ENCODE measurements at regions not wholly inside any gene's neighbourhood (a gene's known extent, or its start where the extent isn't known, plus 50 kb on each side); places are given as distances from the start of the nearest gene placed in this dataset.
A peak's percentile ranks its signal among the peaks of the same experiment; 100 is the strongest.

- Histone ChIP-seq H3K27ac (no peak overlapping the region), H3K27me3 (no peaks in the 10 kb centered on the region), H3K4me1 (no peaks in the 10 kb centered on the region), H3K36me3 (no peaks in the 10 kb centered on the region), H3K9me3 (no peaks in the 10 kb centered on the region), H3K4me3 (no peak overlapping the region)
- 50% methylated on average over 1 of the region's 1 CpG for WGBS (ENCODE audit: insufficient coverage, low coverage, low lambda C conversion rate, missing lambda C conversion rate)
- no peak for TF ChIP-seq POLR2A (IDR thresholded peaks at IDR 0.05)
- TF ChIP-seq, protein P1, sequence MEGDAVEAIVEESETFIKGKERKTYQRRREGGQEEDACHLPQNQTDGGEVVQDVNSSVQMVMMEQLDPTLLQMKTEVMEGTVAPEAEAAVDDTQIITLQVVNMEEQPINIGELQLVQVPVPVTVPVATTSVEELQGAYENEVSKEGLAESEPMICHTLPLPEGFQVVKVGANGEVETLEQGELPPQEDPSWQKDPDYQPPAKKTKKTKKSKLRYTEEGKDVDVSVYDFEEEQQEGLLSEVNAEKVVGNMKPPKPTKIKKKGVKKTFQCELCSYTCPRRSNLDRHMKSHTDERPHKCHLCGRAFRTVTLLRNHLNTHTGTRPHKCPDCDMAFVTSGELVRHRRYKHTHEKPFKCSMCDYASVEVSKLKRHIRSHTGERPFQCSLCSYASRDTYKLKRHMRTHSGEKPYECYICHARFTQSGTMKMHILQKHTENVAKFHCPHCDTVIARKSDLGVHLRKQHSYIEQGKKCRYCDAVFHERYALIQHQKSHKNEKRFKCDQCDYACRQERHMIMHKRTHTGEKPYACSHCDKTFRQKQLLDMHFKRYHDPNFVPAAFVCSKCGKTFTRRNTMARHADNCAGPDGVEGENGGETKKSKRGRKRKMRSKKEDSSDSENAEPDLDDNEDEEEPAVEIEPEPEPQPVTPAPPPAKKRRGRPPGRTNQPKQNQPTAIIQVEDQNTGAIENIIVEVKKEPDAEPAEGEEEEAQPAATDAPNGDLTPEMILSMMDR (IDR thresholded peaks at IDR 0.05): no peak
- ATAC-seq (no peak), DNase-seq (no peak)
- intact Hi-C loops (cut with DNase I): no loop called here
Measured at GRCh38 chr18:45458033-45458432, 157.2 kb upstream of the SLC14A2 start.

- H3K27ac ChIP-seq: no peak overlapping the region
- H3K4me1 ChIP-seq: no peaks in the 10 kb centered on the region
- ATAC-seq (no peak), DNase-seq (no peak)
- intact Hi-C loops (cut with DNase I): no loop called here
- H3K27me3 ChIP-seq: no peaks in the 10 kb centered on the region
- no peaks in the 10 kb centered on the region for H3K36me3 ChIP-seq
- H3K9me3 ChIP-seq: no peaks in the 10 kb centered on the region
- TF ChIP-seq POLR2A (IDR thresholded peaks at IDR 0.05): no peak
- TF ChIP-seq, protein P1 (IDR thresholded peaks at IDR 0.05): no peak
- H3K4me3 ChIP-seq: no peak overlapping the region
- 59% methylated on average over 5 of the region's 5 CpGs for WGBS (ENCODE audit: insufficient coverage, low coverage, low lambda C conversion rate, missing lambda C conversion rate)
Measured at GRCh38 chr18:45462179-45462578, 153.1 kb upstream of the SLC14A2 start.

GRCh38 chr18:45463451-45463850 is 151.8 kb upstream of the SLC14A2 start:
- Histone ChIP-seq H3K4me3 (no peak overlapping the region), H3K9me3 (no peaks in the 10 kb centered on the region), H3K4me1 (no peaks in the 10 kb centered on the region), H3K27ac (no peak overlapping the region), H3K27me3 (no peaks in the 10 kb centered on the region), H3K36me3 (no peaks in the 10 kb centered on the region)
- intact Hi-C loops (cut with DNase I): no loop called here
- ATAC-seq: no peak
- no peak for TF ChIP-seq POLR2A (IDR thresholded peaks at IDR 0.05)
- WGBS (ENCODE audit: insufficient coverage, low coverage, low lambda C conversion rate, missing lambda C conversion rate): 76% methylated on average over 6 of the region's 6 CpGs
- DNase-seq: no peak

DNA sequence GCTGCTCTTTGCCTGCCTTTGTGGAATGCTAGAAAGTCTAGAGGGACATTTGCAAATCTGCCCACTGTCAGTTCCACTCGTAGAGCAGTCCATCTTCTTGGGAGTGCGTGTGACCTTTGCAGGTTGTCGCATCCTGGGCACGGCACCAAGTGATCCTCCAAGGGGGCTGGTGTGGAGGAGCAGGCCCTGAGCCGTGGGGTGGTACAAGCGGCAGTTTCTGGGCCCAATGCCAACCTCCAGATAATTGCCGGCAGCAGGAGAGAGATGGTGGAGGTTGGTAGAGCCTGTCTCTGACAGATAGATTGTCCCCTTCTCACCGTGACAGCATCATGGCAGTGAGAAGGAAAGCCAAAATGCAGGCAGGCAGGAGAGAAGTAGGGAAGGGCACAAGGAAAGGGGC is 150.7 kb upstream of the SLC14A2 start:
- H3K27me3 ChIP-seq: no peaks in the 10 kb centered on the region
- no peak for ATAC-seq
- intact Hi-C loops (cut with DNase I): no loop called here
- no peaks in the 10 kb centered on the region for H3K36me3 ChIP-seq
- H3K27ac ChIP-seq: no peak overlapping the region
- 39% methylated on average over 4 of the region's 8 CpGs for WGBS (ENCODE audit: insufficient coverage, low coverage, low lambda C conversion rate, missing lambda C conversion rate)
- no peaks in the 10 kb centered on the region for H3K4me1 ChIP-seq
- DNase-seq: no peak
- no peak overlapping the region for H3K4me3 ChIP-seq
- TF ChIP-seq POLR2A (IDR thresholded peaks at IDR 0.05): no peak
- TF ChIP-seq, protein P1 (IDR thresholded peaks at IDR 0.05): no peak
- no peaks in the 10 kb centered on the region for H3K9me3 ChIP-seq

- Histone ChIP-seq H3K27me3 (no peaks in the 10 kb centered on the region), H3K4me3 (no peak overlapping the region), H3K36me3 (no peaks in the 10 kb centered on the region), H3K27ac (no peak overlapping the region), H3K4me1 (no peaks in the 10 kb centered on the region), H3K9me3 (no peaks in the 10 kb centered on the region)
- 38% methylated on average over 2 of the region's 2 CpGs for WGBS (ENCODE audit: insufficient coverage, low coverage, low lambda C conversion rate, missing lambda C conversion rate)
- TF ChIP-seq, protein P1 (IDR thresholded peaks at IDR 0.05): no peak
- no peak for TF ChIP-seq POLR2A (IDR thresholded peaks at IDR 0.05)
- intact Hi-C loops (cut with DNase I): no loop called here
- no peak for DNase-seq
- ATAC-seq: peak in 2 of 4 donors; percentile 39 to 44
Measured at GRCh38 chr18:45467293-45467692, 148.0 kb upstream of the SLC14A2 start.

All from right lobe of liver (tissue), 6 donors.